GM23338 (cell line): ENCODE measurements at regions not wholly inside any gene's neighbourhood (a gene's known extent, or its start where the extent isn't known, plus 50 kb on each side); places are given as distances from the start of the nearest gene placed in this dataset.

ENCODE experiments used
- EZH2 ChIP-seq: fragments of 200-600 bp; sonication (generic); IDR thresholded peaks from one replicate; pipeline ENCODE4 v1.8.0; 2017; ENCODE audit warnings: antibody characterized with exemption, mild to moderate bottlenecking, low read depth; ENCODE audit not compliant: unreplicated experiment
- ZNF114 ChIP-seq: fragments of 250-450 bp; sonication (Bioruptor Pico); IDR thresholded peaks from 2 replicates; pipeline ENCODE4 v1.5.0; 2020; ENCODE audit warnings: mild to moderate bottlenecking, moderate library complexity
- TF ChIP-seq, protein P1 (sequence below): fragments of 250-450 bp; sonication (Bioruptor Pico); IDR thresholded peaks from 2 replicates; pipeline ENCODE4 v1.5.0; 2020; ENCODE audit warnings: mild to moderate bottlenecking, moderate library complexity

DNA sequence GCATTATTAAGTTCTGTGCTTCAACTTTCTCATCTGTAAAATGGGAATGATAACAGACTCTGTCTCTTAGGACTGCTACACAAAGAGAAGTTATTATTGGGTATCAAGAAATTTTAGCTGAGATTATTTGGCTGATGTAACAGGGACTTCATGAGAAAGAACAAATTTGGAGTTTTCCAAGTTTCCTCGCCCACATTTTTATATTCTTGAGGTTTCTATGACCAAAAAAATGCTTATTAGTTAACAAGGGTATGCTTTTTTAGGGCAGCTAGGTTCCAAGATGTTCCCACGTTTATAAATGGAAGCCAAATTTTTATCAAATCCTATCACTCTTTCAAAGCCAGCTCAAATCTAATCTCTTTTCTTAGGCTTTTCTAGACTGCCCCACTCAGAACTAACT, 50.6 kb upstream of the C3orf80 start (continued):
- TF ChIP-seq, protein P1, sequence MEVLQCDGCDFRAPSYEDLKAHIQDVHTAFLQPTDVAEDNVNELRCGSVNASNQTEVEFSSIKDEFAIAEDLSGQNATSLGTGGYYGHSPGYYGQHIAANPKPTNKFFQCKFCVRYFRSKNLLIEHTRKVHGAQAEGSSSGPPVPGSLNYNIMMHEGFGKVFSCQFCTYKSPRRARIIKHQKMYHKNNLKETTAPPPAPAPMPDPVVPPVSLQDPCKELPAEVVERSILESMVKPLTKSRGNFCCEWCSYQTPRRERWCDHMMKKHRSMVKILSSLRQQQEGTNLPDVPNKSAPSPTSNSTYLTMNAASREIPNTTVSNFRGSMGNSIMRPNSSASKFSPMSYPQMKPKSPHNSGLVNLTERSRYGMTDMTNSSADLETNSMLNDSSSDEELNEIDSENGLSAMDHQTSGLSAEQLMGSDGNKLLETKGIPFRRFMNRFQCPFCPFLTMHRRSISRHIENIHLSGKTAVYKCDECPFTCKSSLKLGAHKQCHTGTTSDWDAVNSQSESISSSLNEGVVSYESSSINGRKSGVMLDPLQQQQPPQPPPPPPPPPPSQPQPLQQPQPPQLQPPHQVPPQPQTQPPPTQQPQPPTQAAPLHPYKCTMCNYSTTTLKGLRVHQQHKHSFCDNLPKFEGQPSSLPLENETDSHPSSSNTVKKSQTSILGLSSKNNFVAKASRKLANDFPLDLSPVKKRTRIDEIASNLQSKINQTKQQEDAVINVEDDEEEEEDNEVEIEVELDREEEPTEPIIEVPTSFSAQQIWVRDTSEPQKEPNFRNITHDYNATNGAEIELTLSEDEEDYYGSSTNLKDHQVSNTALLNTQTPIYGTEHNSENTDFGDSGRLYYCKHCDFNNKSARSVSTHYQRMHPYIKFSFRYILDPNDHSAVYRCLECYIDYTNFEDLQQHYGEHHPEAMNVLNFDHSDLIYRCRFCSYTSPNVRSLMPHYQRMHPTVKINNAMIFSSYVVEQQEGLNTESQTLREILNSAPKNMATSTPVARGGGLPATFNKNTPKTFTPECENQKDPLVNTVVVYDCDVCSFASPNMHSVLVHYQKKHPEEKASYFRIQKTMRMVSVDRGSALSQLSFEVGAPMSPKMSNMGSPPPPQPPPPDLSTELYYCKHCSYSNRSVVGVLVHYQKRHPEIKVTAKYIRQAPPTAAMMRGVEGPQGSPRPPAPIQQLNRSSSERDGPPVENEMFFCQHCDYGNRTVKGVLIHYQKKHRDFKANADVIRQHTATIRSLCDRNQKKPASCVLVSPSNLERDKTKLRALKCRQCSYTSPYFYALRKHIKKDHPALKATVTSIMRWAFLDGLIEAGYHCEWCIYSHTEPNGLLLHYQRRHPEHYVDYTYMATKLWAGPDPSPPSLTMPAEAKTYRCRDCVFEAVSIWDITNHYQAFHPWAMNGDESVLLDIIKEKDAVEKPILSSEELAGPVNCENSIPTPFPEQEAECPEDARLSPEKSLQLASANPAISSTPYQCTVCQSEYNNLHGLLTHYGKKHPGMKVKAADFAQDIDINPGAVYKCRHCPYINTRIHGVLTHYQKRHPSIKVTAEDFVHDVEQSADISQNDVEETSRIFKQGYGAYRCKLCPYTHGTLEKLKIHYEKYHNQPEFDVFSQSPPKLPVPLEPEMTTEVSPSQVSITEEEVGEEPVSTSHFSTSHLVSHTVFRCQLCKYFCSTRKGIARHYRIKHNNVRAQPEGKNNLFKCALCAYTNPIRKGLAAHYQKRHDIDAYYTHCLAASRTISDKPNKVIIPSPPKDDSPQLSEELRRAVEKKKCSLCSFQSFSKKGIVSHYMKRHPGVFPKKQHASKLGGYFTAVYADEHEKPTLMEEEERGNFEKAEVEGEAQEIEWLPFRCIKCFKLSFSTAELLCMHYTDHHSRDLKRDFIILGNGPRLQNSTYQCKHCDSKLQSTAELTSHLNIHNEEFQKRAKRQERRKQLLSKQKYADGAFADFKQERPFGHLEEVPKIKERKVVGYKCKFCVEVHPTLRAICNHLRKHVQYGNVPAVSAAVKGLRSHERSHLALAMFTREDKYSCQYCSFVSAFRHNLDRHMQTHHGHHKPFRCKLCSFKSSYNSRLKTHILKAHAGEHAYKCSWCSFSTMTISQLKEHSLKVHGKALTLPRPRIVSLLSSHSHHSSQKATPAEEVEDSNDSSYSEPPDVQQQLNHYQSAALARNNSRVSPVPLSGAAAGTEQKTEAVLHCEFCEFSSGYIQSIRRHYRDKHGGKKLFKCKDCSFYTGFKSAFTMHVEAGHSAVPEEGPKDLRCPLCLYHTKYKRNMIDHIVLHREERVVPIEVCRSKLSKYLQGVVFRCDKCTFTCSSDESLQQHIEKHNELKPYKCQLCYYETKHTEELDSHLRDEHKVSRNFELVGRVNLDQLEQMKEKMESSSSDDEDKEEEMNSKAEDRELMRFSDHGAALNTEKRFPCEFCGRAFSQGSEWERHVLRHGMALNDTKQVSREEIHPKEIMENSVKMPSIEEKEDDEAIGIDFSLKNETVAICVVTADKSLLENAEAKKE (CRISPR knock-in tag), result no peak
- no peak for TF ChIP-seq EZH2
- TF ChIP-seq ZNF114 (CRISPR knock-in tag), result no peak
